Effector memory CD8-positive, alpha-beta T cell (primary cell): ENCODE measurements at regions not wholly inside any gene's neighbourhood (a gene's known extent, or its start where the extent isn't known, plus 50 kb on each side); places are given as distances from the start of the nearest gene placed in this dataset.

Source experiments
- ATAC-seq: fragments of 150-1000 bp; cut with Tn5 transposase; replicated peaks from 2 replicates; pipeline ENCODE4 v1.10.0; 2021; ENCODE audit warnings: mild to moderate bottlenecking, moderate library complexity
- DNase-seq, 3 experiments: peaks; one replicate each; pipeline ENCODE4 v3.0.0; 2021
- H3K27ac Mint-ChIP-seq, 2 donors: one replicate each; pipeline ENCODE4 v1.8.0; 2022; ENCODE audit warnings: mild to moderate bottlenecking in 2 of 2, mixed read lengths in 2 of 2, moderate library complexity in 2 of 2
- H3K27me3 Mint-ChIP-seq, 2 donors: one replicate each; pipeline ENCODE4 v1.8.0; 2022; ENCODE audit warnings: mixed read lengths in 2 of 2
- H3K36me3 Mint-ChIP-seq: one replicate; pipeline ENCODE4 v1.8.0; 2022; ENCODE audit warnings: mild to moderate bottlenecking, moderate library complexity, mixed read lengths; ENCODE audit not compliant: insufficient read depth
- H3K4me1 Mint-ChIP-seq, 2 donors: one replicate each; pipeline ENCODE4 v1.8.0; 2022; ENCODE audit warnings: low read depth in 2 of 2, mixed read lengths in 2 of 2
- H3K4me3 Mint-ChIP-seq, 2 donors: one replicate each; pipeline ENCODE4 v1.8.0; 2022; ENCODE audit warnings: mild to moderate bottlenecking in 2 of 2, mixed read lengths in 2 of 2, moderate library complexity in 2 of 2
- H3K9me3 Mint-ChIP-seq, 2 donors: one replicate each; pipeline ENCODE4 v1.8.0; 2022; ENCODE audit warnings: mixed read lengths in 2 of 2

GRCh38 chr12:58248599-58248998 lies 307.2 kb downstream of the ATP23 start:
- H3K4me1 Mint-ChIP-seq: no peaks in the 10 kb centered on the region
- no peaks in the 10 kb centered on the region for H3K36me3 Mint-ChIP-seq
- peaks cover 0 to 11% of the 10 kb centered on the region in 2 donors for H3K27me3 Mint-ChIP-seq
- no peak overlapping the region for H3K4me3 Mint-ChIP-seq
- DNase-seq (no peak), ATAC-seq (no peak)
- peaks cover 0 to 3% of the 10 kb centered on the region in 2 donors for H3K9me3 Mint-ChIP-seq
- H3K27ac Mint-ChIP-seq: no peak overlapping the region

GRCh38 chr12:58249610-58250009 lies 308.2 kb downstream of the ATP23 start:
- DNase-seq (no peak), ATAC-seq (no peak)
- Mint-ChIP-seq H3K27me3 (peaks cover 0 to 11% of the 10 kb centered on the region in 2 donors), H3K36me3 (no peaks in the 10 kb centered on the region), H3K27ac (no peak overlapping the region), H3K4me3 (no peak overlapping the region), H3K4me1 (no peaks in the 10 kb centered on the region), H3K9me3 (no peaks in the 10 kb centered on the region)

GRCh38 chr12:58250077-58250476 lies 308.7 kb downstream of the ATP23 start:
- H3K4me1 Mint-ChIP-seq: no peaks in the 10 kb centered on the region
- H3K4me3 Mint-ChIP-seq: no peak overlapping the region
- DNase-seq: no peak
- H3K9me3 Mint-ChIP-seq: no peaks in the 10 kb centered on the region
- no peaks in the 10 kb centered on the region for H3K36me3 Mint-ChIP-seq
- no peak overlapping the region for H3K27ac Mint-ChIP-seq
- no peak for ATAC-seq
- H3K27me3 Mint-ChIP-seq: peaks cover 0 to 11% of the 10 kb centered on the region in 2 donors

GRCh38 chr12:58252914-58253313 lies 311.5 kb downstream of the ATP23 start:
- H3K27me3 Mint-ChIP-seq: peaks cover 0 to 18% of the 10 kb centered on the region in 2 donors
- H3K4me1 Mint-ChIP-seq: no peaks in the 10 kb centered on the region
- no peak for DNase-seq
- no peak overlapping the region for H3K27ac Mint-ChIP-seq
- no peaks in the 10 kb centered on the region for H3K36me3 Mint-ChIP-seq
- no peaks in the 10 kb centered on the region for H3K9me3 Mint-ChIP-seq
- no peak overlapping the region for H3K4me3 Mint-ChIP-seq
- no peak for ATAC-seq

- H3K4me3 Mint-ChIP-seq: no peak overlapping the region
- H3K36me3 Mint-ChIP-seq: no peaks in the 10 kb centered on the region
- H3K27me3 Mint-ChIP-seq: peaks cover 0 to 18% of the 10 kb centered on the region in 2 donors
- H3K9me3 Mint-ChIP-seq: no peaks in the 10 kb centered on the region
- no peak for ATAC-seq
- H3K27ac Mint-ChIP-seq: no peak overlapping the region
- DNase-seq: no peak
- no peaks in the 10 kb centered on the region for H3K4me1 Mint-ChIP-seq
Measured at GRCh38 chr12:58253663-58254062, 312.3 kb downstream of the ATP23 start.

- no peak for ATAC-seq
- peaks cover 0 to 18% of the 10 kb centered on the region in 2 donors for H3K27me3 Mint-ChIP-seq
- H3K4me1 Mint-ChIP-seq: no peaks in the 10 kb centered on the region
- H3K36me3 Mint-ChIP-seq: no peaks in the 10 kb centered on the region
- H3K4me3 Mint-ChIP-seq: no peak overlapping the region
- DNase-seq: no peak
- no peaks in the 10 kb centered on the region for H3K9me3 Mint-ChIP-seq
- no peak overlapping the region for H3K27ac Mint-ChIP-seq
Measured at GRCh38 chr12:58254463-58255100, 313.2 kb downstream of the ATP23 start.

GRCh38 chr12:58262796-58263195 lies 321.4 kb downstream of the ATP23 start:
- peaks cover 4 to 8% of the 10 kb centered on the region in 2 donors for H3K9me3 Mint-ChIP-seq
- no peak for ATAC-seq
- H3K4me3 Mint-ChIP-seq: no peak overlapping the region
- H3K4me1 Mint-ChIP-seq: no peaks in the 10 kb centered on the region
- H3K27me3 Mint-ChIP-seq: peaks cover 0 to under 1% of the 10 kb centered on the region in 2 donors
- no peaks in the 10 kb centered on the region for H3K36me3 Mint-ChIP-seq
- H3K27ac Mint-ChIP-seq: no peak overlapping the region
- no peak for DNase-seq

- no peaks in the 10 kb centered on the region for H3K4me1 Mint-ChIP-seq
- no peak overlapping the region for H3K27ac Mint-ChIP-seq
- H3K9me3 Mint-ChIP-seq: peaks cover 4 to 8% of the 10 kb centered on the region in 2 donors
- no peak for ATAC-seq
- no peaks in the 10 kb centered on the region for H3K36me3 Mint-ChIP-seq
- no peaks in the 10 kb centered on the region for H3K27me3 Mint-ChIP-seq
- no peak for DNase-seq
- H3K4me3 Mint-ChIP-seq: no peak overlapping the region
Measured at GRCh38 chr12:58263816-58264215, 322.4 kb downstream of the ATP23 start.

- H3K36me3 Mint-ChIP-seq: no peaks in the 10 kb centered on the region
- no peak overlapping the region for H3K4me3 Mint-ChIP-seq
- H3K9me3 Mint-ChIP-seq: peaks cover 8% of the 10 kb centered on the region in 2 donors
- H3K4me1 Mint-ChIP-seq: no peaks in the 10 kb centered on the region
- H3K27me3 Mint-ChIP-seq: no peaks in the 10 kb centered on the region
- DNase-seq (no peak), ATAC-seq (no peak)
- H3K27ac Mint-ChIP-seq: no peak overlapping the region
Measured at GRCh38 chr12:58268069-58268468, 326.7 kb downstream of the ATP23 start.

- Mint-ChIP-seq H3K27ac (no peak overlapping the region), H3K4me1 (no peaks in the 10 kb centered on the region), H3K4me3 (no peak overlapping the region), H3K9me3 (peaks cover 8% of the 10 kb centered on the region in 2 donors), H3K36me3 (no peaks in the 10 kb centered on the region), H3K27me3 (no peaks in the 10 kb centered on the region)
- ATAC-seq (no peak), DNase-seq (no peak)
Measured at GRCh38 chr12:58269476-58269875, 328.1 kb downstream of the ATP23 start.

GRCh38 chr12:58270966-58271705 lies 329.8 kb downstream of the ATP23 start:
- Mint-ChIP-seq H3K27me3 (no peaks in the 10 kb centered on the region), H3K9me3 (peaks cover 5% of the 10 kb centered on the region in 2 donors), H3K4me3 (no peak overlapping the region), H3K36me3 (no peaks in the 10 kb centered on the region), H3K4me1 (no peaks in the 10 kb centered on the region), H3K27ac (no peak overlapping the region)
- no peak for DNase-seq
- ATAC-seq: no peak

GRCh38 chr12:58272461-58272860 lies 331.1 kb downstream of the ATP23 start:
- peaks cover 9 to 15% of the 10 kb centered on the region in 2 donors for H3K9me3 Mint-ChIP-seq

GRCh38 chr12:58277231-58277630 lies 335.9 kb downstream of the ATP23 start:
- Mint-ChIP-seq H3K27me3 (no peaks in the 10 kb centered on the region), H3K9me3 (peaks cover 10 to 15% of the 10 kb centered on the region in 2 donors), H3K4me1 (no peaks in the 10 kb centered on the region), H3K4me3 (no peak overlapping the region), H3K27ac (no peak overlapping the region), H3K36me3 (no peaks in the 10 kb centered on the region)
- no peak for ATAC-seq
- DNase-seq: no peak

More at GRCh38 chr12:58272461-58272860, 331.1 kb downstream of the ATP23 start:
- no peak for DNase-seq
- Mint-ChIP-seq H3K27ac (no peak overlapping the region), H3K4me1 (no peaks in the 10 kb centered on the region), H3K27me3 (no peaks in the 10 kb centered on the region), H3K36me3 (no peaks in the 10 kb centered on the region), H3K4me3 (no peak overlapping the region)
- no peak for ATAC-seq

- no peak for ATAC-seq
- Mint-ChIP-seq H3K4me3 (no peak overlapping the region), H3K36me3 (no peaks in the 10 kb centered on the region), H3K9me3 (peaks cover under 1 to 12% of the 10 kb centered on the region in 2 donors), H3K27me3 (peaks cover 0 to under 1% of the 10 kb centered on the region in 2 donors), H3K27ac (no peak overlapping the region), H3K4me1 (no peaks in the 10 kb centered on the region)
- DNase-seq: no peak
Measured at GRCh38 chr12:58283553-58283952, 342.2 kb downstream of the ATP23 start.
